ENCODE measurements at regions not wholly inside any gene's neighbourhood (a gene's known extent, or its start where the extent isn't known, plus 50 kb on each side); places are given as distances from the start of the nearest gene placed in this dataset.

DNA sequence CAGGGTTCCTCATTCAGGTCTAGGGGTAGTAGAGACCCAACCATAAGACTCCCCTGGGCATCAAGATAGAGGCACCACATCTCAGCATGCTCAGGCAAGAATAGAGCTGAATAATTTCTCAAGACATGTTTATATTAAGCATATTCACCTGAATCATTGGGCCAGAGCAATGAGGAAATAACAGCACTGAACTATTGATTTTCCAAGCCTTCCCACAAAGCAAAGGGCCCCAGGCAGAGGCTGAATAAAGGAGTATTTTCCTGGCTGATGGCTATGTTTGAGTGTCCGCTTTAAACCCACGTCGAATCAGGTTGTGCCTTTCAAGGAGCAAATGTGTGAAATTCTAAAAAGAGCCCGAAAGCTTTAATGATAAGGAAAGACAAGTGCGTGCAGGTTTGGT is 129.2 kb downstream of the HSD17B3 start:
- TF ChIP-seq, protein P1, sequence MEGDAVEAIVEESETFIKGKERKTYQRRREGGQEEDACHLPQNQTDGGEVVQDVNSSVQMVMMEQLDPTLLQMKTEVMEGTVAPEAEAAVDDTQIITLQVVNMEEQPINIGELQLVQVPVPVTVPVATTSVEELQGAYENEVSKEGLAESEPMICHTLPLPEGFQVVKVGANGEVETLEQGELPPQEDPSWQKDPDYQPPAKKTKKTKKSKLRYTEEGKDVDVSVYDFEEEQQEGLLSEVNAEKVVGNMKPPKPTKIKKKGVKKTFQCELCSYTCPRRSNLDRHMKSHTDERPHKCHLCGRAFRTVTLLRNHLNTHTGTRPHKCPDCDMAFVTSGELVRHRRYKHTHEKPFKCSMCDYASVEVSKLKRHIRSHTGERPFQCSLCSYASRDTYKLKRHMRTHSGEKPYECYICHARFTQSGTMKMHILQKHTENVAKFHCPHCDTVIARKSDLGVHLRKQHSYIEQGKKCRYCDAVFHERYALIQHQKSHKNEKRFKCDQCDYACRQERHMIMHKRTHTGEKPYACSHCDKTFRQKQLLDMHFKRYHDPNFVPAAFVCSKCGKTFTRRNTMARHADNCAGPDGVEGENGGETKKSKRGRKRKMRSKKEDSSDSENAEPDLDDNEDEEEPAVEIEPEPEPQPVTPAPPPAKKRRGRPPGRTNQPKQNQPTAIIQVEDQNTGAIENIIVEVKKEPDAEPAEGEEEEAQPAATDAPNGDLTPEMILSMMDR (IDR thresholded peaks at IDR 0.05), result no peak

DNA sequence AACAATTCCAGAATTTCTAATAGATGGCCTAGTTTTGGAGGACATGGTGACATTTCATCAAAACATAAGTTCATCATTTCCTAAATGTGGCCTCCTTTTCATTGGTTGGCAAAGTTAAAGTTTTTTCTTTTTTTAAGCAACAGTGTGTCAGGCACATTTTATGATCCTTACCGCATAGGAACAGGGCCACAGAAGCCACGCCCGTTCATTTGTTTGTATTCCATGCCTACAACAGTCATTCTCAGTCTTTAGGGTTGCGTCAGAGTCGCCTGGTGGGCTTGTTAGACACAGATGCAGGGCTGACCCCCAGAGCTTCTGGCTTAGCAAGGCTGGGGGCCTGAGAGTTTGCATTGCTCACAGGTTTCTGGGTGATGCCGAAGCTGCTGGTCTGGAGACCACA is 130.2 kb downstream of the HSD17B3 start:
- TF ChIP-seq, protein P1 (IDR thresholded peaks at IDR 0.05), result no peak

DNA sequence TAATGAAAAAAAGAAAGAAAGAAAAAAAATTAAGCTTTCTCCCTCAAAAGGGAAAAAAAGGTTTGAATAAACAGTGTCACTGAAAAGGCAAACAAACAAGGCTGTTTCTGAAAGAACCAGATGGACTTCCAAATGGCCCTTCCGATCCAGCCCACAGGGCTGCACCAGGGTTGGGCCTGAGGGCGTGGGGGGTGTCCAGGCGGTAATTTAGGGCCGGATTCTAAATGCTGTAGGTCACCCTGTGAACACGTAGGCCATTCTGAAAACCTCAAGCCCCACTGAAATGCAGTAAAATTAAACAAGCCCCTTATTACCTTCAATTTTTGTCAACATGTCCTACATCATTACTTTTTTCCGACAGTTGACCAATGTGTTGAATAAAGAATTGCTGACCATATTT is 132.1 kb downstream of the HSD17B3 start:
- TF ChIP-seq, protein P1 (IDR thresholded peaks at IDR 0.05), result no peak

DNA sequence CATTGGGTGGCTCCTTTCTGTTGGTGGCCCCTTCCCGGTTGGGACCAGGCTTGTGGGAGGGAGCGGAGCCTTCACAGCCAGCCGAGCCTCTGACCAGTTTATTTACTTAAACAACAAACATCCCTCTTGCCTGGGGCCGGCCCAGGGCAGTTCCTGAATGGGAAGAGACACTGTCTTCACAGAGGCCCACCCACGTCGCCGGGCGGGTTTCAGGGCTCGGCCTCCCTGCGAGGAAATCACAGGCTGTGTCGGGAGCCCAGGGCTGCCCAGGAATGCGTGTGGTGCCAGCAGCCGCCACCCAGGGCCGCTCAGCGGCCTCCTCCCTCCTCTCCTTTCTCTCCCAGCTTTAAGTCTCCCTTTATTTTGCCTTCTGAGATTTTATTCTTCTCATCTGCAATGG is 132.5 kb downstream of the HSD17B3 start:
- TF ChIP-seq, protein P1 (IDR thresholded peaks at IDR 0.05), result no peak

DNA sequence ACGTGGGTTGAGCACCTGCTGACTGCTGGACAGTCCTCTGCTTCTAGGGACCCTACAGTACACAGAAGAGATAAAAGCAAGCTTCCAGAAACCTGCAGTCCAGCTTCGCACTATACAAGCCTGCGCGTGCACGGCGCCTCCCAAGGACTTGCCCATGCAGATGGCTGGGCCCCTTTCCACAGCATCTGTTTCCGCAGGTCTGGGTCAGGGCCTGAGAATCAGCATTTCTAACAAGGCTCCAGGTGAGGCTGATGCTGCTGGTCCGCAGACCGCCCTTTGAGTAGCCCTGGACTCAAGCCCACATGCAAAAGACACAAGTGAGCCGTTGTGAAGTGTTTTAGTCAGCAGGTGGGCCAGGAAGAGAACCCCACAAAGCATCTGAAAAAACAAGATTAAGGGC is 133.1 kb downstream of the HSD17B3 start:
- TF ChIP-seq, protein P1 (IDR thresholded peaks at IDR 0.05), result no peak

DNA sequence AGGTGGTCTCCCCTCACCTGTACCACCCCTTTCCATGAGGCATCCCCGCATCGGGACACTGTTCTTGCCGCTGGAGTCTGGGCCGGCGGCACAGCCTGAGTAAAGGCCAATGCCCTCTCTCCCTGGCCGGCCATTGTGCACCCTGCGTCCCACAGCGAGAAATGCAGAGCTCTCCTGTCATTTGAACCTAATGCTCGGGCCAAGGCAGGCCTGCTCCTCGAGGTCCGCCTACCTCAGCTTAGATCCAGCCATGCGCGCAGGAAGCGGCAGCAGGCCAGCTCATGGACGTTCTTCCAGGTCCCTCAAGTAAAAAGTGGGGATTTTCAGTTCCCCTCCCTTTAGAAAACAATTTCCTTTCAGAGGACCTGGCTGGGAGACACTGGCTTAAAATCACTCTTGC is 135.0 kb downstream of the HSD17B3 start:
- TF ChIP-seq, protein P1 (IDR thresholded peaks at IDR 0.05), result no peak

DNA sequence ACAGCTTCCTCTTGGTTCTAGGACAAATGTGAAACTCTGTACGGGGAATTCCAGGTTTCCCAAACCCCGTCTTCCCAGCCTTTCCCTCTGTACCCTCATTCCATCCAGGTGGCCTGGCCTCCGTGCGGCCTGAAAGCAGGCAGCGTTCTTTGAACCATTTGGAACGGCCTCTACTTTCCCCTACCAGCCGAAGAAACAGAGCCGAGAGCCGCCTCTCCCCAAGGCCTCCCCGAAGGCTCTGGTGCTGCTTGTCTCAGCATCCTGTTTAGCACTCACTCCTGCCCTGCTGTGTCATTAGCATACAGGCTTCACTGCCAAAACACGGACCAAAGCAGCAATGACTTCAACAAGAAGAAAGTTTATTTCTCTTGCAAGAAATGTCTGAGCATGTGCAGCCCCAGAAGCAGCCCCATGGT is 137.7 kb downstream of the HSD17B3 start:
- TF ChIP-seq, protein P1 (IDR thresholded peaks at IDR 0.05), result no peak

DNA sequence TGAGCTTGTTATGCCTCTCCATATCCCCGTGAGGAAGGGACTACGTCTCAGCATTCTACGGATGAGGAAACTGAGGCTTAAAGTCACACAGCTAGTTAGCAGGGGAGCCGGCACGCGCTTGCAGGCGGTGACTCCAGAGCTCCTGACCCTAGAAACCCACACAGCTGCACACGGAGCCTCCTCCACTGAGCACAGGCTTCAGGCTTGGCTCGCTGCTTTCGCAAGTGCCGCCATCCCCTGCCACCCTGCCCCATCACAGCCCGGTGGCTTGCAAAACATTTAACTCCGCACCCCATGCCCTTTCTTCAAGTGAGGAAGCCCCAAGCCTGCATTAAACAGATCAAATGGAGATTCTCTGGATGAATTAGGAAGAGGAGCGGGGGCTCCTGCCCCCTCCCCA is 138.3 kb downstream of the HSD17B3 start:
- TF ChIP-seq, protein P1 (IDR thresholded peaks at IDR 0.05), result no peak
